ENCODE measurements at regions not wholly inside any gene's neighbourhood (a gene's known extent, or its start where the extent isn't known, plus 50 kb on each side); places are given as distances from the start of the nearest gene placed in this dataset.

DNA sequence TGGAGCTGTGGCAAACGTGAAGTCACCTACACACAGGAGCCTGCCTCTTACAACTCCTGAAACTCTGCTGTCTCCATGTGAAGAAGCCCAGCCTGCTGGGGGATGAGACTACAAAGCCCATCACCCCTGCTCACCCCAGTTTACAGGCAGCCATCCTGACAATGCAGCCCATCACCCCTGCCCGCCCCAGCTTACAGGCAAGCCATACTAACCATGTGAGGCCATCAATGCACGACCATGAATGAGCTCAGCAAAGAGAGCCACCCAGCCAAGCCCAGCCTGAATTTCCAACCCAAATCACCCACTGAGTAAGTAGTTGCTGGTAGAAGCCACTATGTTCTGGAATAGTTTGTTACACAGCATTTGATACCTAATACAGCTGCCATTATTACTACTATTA is 185.4 kb upstream of the NSMCE3 start:
- H3K4me1 ChIP-seq: peaks cover 0 to 3% (median 0%) of the 10 kb centered on the region in 4 donors
- WGBS: 55% methylated on average over 3 of the region's 3 CpGs
- no peak for DNase-seq (ENCODE audit: extremely low spot score)

DNA sequence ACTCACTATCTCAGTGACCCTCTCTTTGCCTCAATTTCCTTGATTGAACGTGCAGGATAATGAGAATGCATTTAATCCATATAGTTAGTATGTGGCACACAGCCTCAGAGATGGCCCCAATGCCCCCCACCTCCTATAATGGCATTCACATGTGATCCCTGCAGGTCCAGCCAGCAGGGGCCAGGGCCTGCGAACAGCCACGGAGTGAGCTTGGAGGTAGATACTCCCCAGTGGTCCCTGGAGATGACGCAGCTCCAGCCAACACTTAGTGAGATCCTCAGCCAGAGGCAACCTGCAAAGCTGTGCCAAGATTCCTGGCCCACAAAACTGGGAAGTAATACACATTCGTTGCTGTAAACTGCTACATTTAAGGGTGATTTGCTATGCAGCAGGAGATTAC is 184.9 kb upstream of the NSMCE3 start:
- no peak overlapping the region for H3K27ac ChIP-seq (replicated peaks in 1 of 4)
- intact Hi-C loops (cut with DNase I): no loop called here
- WGBS: 76% methylated on average over 5 of the region's 5 CpGs
- peaks cover 0 to 3% (median 0%) of the 10 kb centered on the region in 4 donors for H3K4me1 ChIP-seq
- H3K36me3 ChIP-seq: no peaks in the 10 kb centered on the region
- no peak for DNase-seq (ENCODE audit: extremely low spot score)
- no peak overlapping the region for H3K4me3 ChIP-seq
- peaks cover 0 to 13% (median 0%) of the 10 kb centered on the region in 4 donors for H3K27me3 ChIP-seq
- TF ChIP-seq, protein P1, sequence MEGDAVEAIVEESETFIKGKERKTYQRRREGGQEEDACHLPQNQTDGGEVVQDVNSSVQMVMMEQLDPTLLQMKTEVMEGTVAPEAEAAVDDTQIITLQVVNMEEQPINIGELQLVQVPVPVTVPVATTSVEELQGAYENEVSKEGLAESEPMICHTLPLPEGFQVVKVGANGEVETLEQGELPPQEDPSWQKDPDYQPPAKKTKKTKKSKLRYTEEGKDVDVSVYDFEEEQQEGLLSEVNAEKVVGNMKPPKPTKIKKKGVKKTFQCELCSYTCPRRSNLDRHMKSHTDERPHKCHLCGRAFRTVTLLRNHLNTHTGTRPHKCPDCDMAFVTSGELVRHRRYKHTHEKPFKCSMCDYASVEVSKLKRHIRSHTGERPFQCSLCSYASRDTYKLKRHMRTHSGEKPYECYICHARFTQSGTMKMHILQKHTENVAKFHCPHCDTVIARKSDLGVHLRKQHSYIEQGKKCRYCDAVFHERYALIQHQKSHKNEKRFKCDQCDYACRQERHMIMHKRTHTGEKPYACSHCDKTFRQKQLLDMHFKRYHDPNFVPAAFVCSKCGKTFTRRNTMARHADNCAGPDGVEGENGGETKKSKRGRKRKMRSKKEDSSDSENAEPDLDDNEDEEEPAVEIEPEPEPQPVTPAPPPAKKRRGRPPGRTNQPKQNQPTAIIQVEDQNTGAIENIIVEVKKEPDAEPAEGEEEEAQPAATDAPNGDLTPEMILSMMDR (IDR thresholded peaks at IDR 0.05): no peak
- TF ChIP-seq POLR2A (IDR thresholded peaks at IDR 0.05; ENCODE audit: low read depth): no peak
- no peak for TF ChIP-seq POLR2AphosphoS5 (IDR thresholded peaks at IDR 0.05)
- TF ChIP-seq EP300 (IDR thresholded peaks at IDR 0.05): no peak
- no peaks in the 10 kb centered on the region for H3K9me3 ChIP-seq

More for the DNA sequence above, 185.4 kb upstream of the NSMCE3 start:
- Histone ChIP-seq H3K36me3 (no peaks in the 10 kb centered on the region), H3K27ac (replicated peaks in 1 of 4) (no peak overlapping the region), H3K4me3 (no peak overlapping the region), H3K9me3 (no peaks in the 10 kb centered on the region), H3K27me3 (peaks cover 0 to 12% (median 0%) of the 10 kb centered on the region in 4 donors)
- TF ChIP-seq POLR2A (IDR thresholded peaks at IDR 0.05; ENCODE audit: low read depth) (no peak), POLR2AphosphoS5 (IDR thresholded peaks at IDR 0.05) (no peak), EP300 (IDR thresholded peaks at IDR 0.05) (no peak)
- TF ChIP-seq, protein P1 (IDR thresholded peaks at IDR 0.05): no peak
- intact Hi-C loops (cut with DNase I): no loop called here

- H3K4me1 ChIP-seq: peaks cover 0 to 3% (median 0%) of the 10 kb centered on the region in 4 donors
- TF ChIP-seq POLR2AphosphoS5 (IDR thresholded peaks at IDR 0.05): no peak
- TF ChIP-seq, protein P1 (IDR thresholded peaks at IDR 0.05): no peak
- TF ChIP-seq POLR2A (IDR thresholded peaks at IDR 0.05; ENCODE audit: low read depth): no peak
- TF ChIP-seq EP300 (IDR thresholded peaks at IDR 0.05): no peak
- DNase-seq (ENCODE audit: extremely low spot score): no peak
- no peaks in the 10 kb centered on the region for H3K36me3 ChIP-seq
- H3K27ac ChIP-seq (replicated peaks in 1 of 4): no peak overlapping the region
- WGBS: 42% methylated on average over 14 of the region's 16 CpGs
- intact Hi-C loops (cut with DNase I): no loop called here
- no peaks in the 10 kb centered on the region for H3K9me3 ChIP-seq
- peaks cover 0 to 13% (median 0%) of the 10 kb centered on the region in 4 donors for H3K27me3 ChIP-seq
- no peak overlapping the region for H3K4me3 ChIP-seq
Measured at GRCh38 chr15:29452881-29453731, 183.5 kb upstream of the NSMCE3 start.

DNA sequence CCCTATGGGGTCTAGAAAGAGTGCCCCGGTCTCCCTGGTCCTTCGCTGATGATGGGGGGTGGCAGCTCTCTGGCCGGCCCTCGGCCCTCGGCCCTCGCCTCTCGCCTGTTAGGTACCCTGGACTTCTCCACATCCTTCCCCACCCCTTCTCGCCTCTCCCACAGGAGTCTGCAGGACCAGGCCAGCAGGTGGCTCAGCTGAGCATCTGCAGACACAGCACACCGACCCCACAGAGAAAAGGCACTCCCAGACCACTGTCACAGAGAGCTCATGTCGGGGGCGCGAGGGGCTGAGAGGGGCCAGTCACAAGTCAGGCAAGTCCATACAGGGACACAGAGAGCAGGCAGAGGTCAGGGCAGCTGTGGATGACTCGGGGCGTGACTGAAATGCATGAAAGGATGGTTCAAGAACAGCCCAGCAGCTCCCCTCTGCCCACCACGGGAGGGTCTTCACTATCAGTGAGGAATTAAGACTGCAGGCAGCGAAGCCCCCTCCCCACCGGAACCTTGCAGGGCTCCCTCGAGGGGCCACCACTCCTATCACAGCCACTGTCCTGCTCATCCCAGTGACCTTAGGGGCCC is 181.7 kb upstream of the NSMCE3 start:
- no peak for DNase-seq (ENCODE audit: extremely low spot score)
- no peaks in the 10 kb centered on the region for H3K36me3 ChIP-seq
- intact Hi-C loops (cut with DNase I): no loop called here
- no peak overlapping the region for H3K27ac ChIP-seq (replicated peaks in 1 of 4)
- WGBS: 48% methylated on average over 17 of the region's 18 CpGs
- H3K9me3 ChIP-seq: no peaks in the 10 kb centered on the region
- H3K27me3 ChIP-seq: peaks cover 0 to 13% (median 0%) of the 10 kb centered on the region in 4 donors
- no peak overlapping the region for H3K4me3 ChIP-seq
- TF ChIP-seq POLR2AphosphoS5 (IDR thresholded peaks at IDR 0.05) (no peak), POLR2A (IDR thresholded peaks at IDR 0.05; ENCODE audit: low read depth) (no peak), EP300 (IDR thresholded peaks at IDR 0.05) (no peak)
- TF ChIP-seq, protein P1 (IDR thresholded peaks at IDR 0.05): no peak
- peaks cover 0 to 3% (median 0%) of the 10 kb centered on the region in 4 donors for H3K4me1 ChIP-seq
